ENCODE measurements at regions not wholly inside any gene's neighbourhood (a gene's known extent, or its start where the extent isn't known, plus 50 kb on each side); places are given as distances from the start of the nearest gene placed in this dataset.

- Histone ChIP-seq H3K4me2 (ENCODE audit: low read length, poor library complexity, severe bottlenecking) (no peak overlapping the region), H3K4me1 (ENCODE audit: control insufficient read depth, insufficient read depth, low read depth, low read length) (peaks cover 1% of the 10 kb centered on the region), H2BK5ac (ENCODE audit: low read depth, low read length, poor library complexity, severe bottlenecking) (no peak overlapping the region), H3K9ac (ENCODE audit: low read length) (peak overlapping the region; percentile 86), H2BK12ac (ENCODE audit: low read length in 2 of 2) (peak overlapping the region in 1 of 2 experiments; percentile 47), H3K27me3 (ENCODE audit: control insufficient read depth in 1 of 2, insufficient read depth in 1 of 2, low read length in 2 of 2) (no peaks in the 10 kb centered on the region), H3K9me3 (ENCODE audit: control insufficient read depth, low read length) (no peaks in the 10 kb centered on the region), H2AK5ac (ENCODE audit: low read length, severe bottlenecking) (no peak overlapping the region), H4K8ac (ENCODE audit: low read length) (no peak overlapping the region), H3K36me3 (ENCODE audit: control insufficient read depth in 1 of 2, insufficient read depth in 2 of 2, low read depth in 1 of 2, low read length in 2 of 2) (no peaks in the 10 kb centered on the region), H3K27ac (ENCODE audit: low read length, poor library complexity, severe bottlenecking) (no peak overlapping the region), H3K18ac (ENCODE audit: low read depth in 1 of 2, low read length in 2 of 2) (peak overlapping the region in 1 of 2 experiments; percentile 48), H2BK120ac (ENCODE audit: low read depth, low read length) (no peak overlapping the region), H3K4ac (ENCODE audit: low read depth in 1 of 2, low read length in 2 of 2) (no peak overlapping the region), H3K4me3 (ENCODE audit: insufficient read depth in 1 of 2, low read depth in 1 of 2, low read length in 2 of 2) (no peak overlapping the region), H4K91ac (ENCODE audit: low read length) (no peak overlapping the region), H2BK15ac (ENCODE audit: low read depth, poor library complexity, severe bottlenecking) (no peak overlapping the region), H3K23ac (ENCODE audit: low read length in 2 of 2) (no peak overlapping the region), H3K14ac (ENCODE audit: low read length in 2 of 2) (no peak overlapping the region), H3K79me1 (replicated peaks; ENCODE audit: low read length, poor library complexity, severe bottlenecking) (no peaks in the 10 kb centered on the region), H2AFZ (ENCODE audit: low read depth, low read length) (no peak overlapping the region)
- WGBS = 37% methylated on average over 4 of the region's 4 CpGs
- no peak for DNase-seq
These were observed 130.3 kb upstream of the RASSF8 start for GRCh38 chr12:25828188-25828587.

- Histone ChIP-seq H2AK5ac (ENCODE audit: low read length, severe bottlenecking) (no peak overlapping the region), H3K4me3 (ENCODE audit: insufficient read depth in 1 of 2, low read depth in 1 of 2, low read length in 2 of 2) (no peak overlapping the region), H4K8ac (ENCODE audit: low read length) (no peak overlapping the region), H3K14ac (ENCODE audit: low read length in 2 of 2) (no peak overlapping the region), H3K27ac (ENCODE audit: low read length, poor library complexity, severe bottlenecking) (no peak overlapping the region), H2BK12ac (ENCODE audit: low read length in 2 of 2) (no peak overlapping the region), H3K36me3 (ENCODE audit: control insufficient read depth in 1 of 2, insufficient read depth in 2 of 2, low read depth in 1 of 2, low read length in 2 of 2) (no peaks in the 10 kb centered on the region), H3K18ac (ENCODE audit: low read depth in 1 of 2, low read length in 2 of 2) (no peak overlapping the region), H3K9me3 (ENCODE audit: control insufficient read depth, low read length) (no peaks in the 10 kb centered on the region), H3K79me1 (replicated peaks; ENCODE audit: low read length, poor library complexity, severe bottlenecking) (no peaks in the 10 kb centered on the region), H3K4ac (ENCODE audit: low read depth in 1 of 2, low read length in 2 of 2) (no peak overlapping the region), H2BK120ac (ENCODE audit: low read depth, low read length) (no peak overlapping the region), H3K4me1 (ENCODE audit: control insufficient read depth, insufficient read depth, low read depth, low read length) (peaks cover 1% of the 10 kb centered on the region), H3K4me2 (ENCODE audit: low read length, poor library complexity, severe bottlenecking) (no peak overlapping the region), H3K9ac (ENCODE audit: low read length) (peak overlapping the region; percentile 92), H3K27me3 (ENCODE audit: control insufficient read depth in 1 of 2, insufficient read depth in 1 of 2, low read length in 2 of 2) (no peaks in the 10 kb centered on the region), H3K23ac (ENCODE audit: low read length in 2 of 2) (no peak overlapping the region), H2BK5ac (ENCODE audit: low read depth, low read length, poor library complexity, severe bottlenecking) (no peak overlapping the region), H4K91ac (ENCODE audit: low read length) (no peak overlapping the region), H2AFZ (ENCODE audit: low read depth, low read length) (no peak overlapping the region), H2BK15ac (ENCODE audit: low read depth, poor library complexity, severe bottlenecking) (no peak overlapping the region)
- peak; percentile 94 for DNase-seq
- WGBS = 14% methylated on average over 3 of the region's 3 CpGs
These were observed 129.3 kb upstream of the RASSF8 start for GRCh38 chr12:25829192-25829591.

GRCh38 chr12:25830456-25830855 is 128.0 kb upstream of the RASSF8 start:
- Histone ChIP-seq H3K23ac (ENCODE audit: low read length in 2 of 2) (no peak overlapping the region), H3K27ac (ENCODE audit: low read length, poor library complexity, severe bottlenecking) (no peak overlapping the region), H2BK12ac (ENCODE audit: low read length in 2 of 2) (no peak overlapping the region), H3K9me3 (ENCODE audit: control insufficient read depth, low read length) (no peaks in the 10 kb centered on the region), H3K4me1 (ENCODE audit: control insufficient read depth, insufficient read depth, low read depth, low read length) (peaks cover 1% of the 10 kb centered on the region), H3K14ac (ENCODE audit: low read length in 2 of 2) (no peak overlapping the region), H2BK120ac (ENCODE audit: low read depth, low read length) (no peak overlapping the region), H3K9ac (ENCODE audit: low read length) (peak overlapping the region; percentile 92), H3K79me1 (replicated peaks; ENCODE audit: low read length, poor library complexity, severe bottlenecking) (no peaks in the 10 kb centered on the region), H2AFZ (ENCODE audit: low read depth, low read length) (no peak overlapping the region), H2BK15ac (ENCODE audit: low read depth, poor library complexity, severe bottlenecking) (no peak overlapping the region), H3K36me3 (ENCODE audit: control insufficient read depth in 1 of 2, insufficient read depth in 2 of 2, low read depth in 1 of 2, low read length in 2 of 2) (no peaks in the 10 kb centered on the region), H4K91ac (ENCODE audit: low read length) (no peak overlapping the region), H3K27me3 (ENCODE audit: control insufficient read depth in 1 of 2, insufficient read depth in 1 of 2, low read length in 2 of 2) (no peaks in the 10 kb centered on the region), H2BK5ac (ENCODE audit: low read depth, low read length, poor library complexity, severe bottlenecking) (no peak overlapping the region), H3K4me3 (ENCODE audit: insufficient read depth in 1 of 2, low read depth in 1 of 2, low read length in 2 of 2) (peak overlapping the region in 1 of 2 experiments; percentile 42), H2AK5ac (ENCODE audit: low read length, severe bottlenecking) (no peak overlapping the region), H3K18ac (ENCODE audit: low read depth in 1 of 2, low read length in 2 of 2) (no peak overlapping the region), H3K4ac (ENCODE audit: low read depth in 1 of 2, low read length in 2 of 2) (no peak overlapping the region), H4K8ac (ENCODE audit: low read length) (no peak overlapping the region), H3K4me2 (ENCODE audit: low read length, poor library complexity, severe bottlenecking) (no peak overlapping the region)
- WGBS = 93% methylated on average over 6 of the region's 7 CpGs
- no peak for DNase-seq

GRCh38 chr12:25833657-25834056 is 124.8 kb upstream of the RASSF8 start:
- no peak overlapping the region for H3K14ac ChIP-seq (ENCODE audit: low read length in 2 of 2)
- H3K4me3 ChIP-seq (ENCODE audit: insufficient read depth in 1 of 2, low read depth in 1 of 2, low read length in 2 of 2) = no peak overlapping the region
- H2AFZ ChIP-seq (ENCODE audit: low read depth, low read length) = no peak overlapping the region
- 35% methylated on average over 2 of the region's 2 CpGs for WGBS
- H3K79me1 ChIP-seq (replicated peaks; ENCODE audit: low read length, poor library complexity, severe bottlenecking) = no peaks in the 10 kb centered on the region
- no peak overlapping the region for H3K4me2 ChIP-seq (ENCODE audit: low read length, poor library complexity, severe bottlenecking)
- no peak overlapping the region for H2BK12ac ChIP-seq (ENCODE audit: low read length in 2 of 2)
- H3K27ac ChIP-seq (ENCODE audit: low read length, poor library complexity, severe bottlenecking) = no peak overlapping the region
- no peak overlapping the region for H3K4ac ChIP-seq (ENCODE audit: low read depth in 1 of 2, low read length in 2 of 2)
- H3K36me3 ChIP-seq (ENCODE audit: control insufficient read depth in 1 of 2, insufficient read depth in 2 of 2, low read depth in 1 of 2, low read length in 2 of 2) = no peaks in the 10 kb centered on the region
- H3K9ac ChIP-seq (ENCODE audit: low read length) = no peak overlapping the region
- peaks cover 1% of the 10 kb centered on the region for H3K4me1 ChIP-seq (ENCODE audit: control insufficient read depth, insufficient read depth, low read depth, low read length)
- H3K27me3 ChIP-seq (ENCODE audit: control insufficient read depth in 1 of 2, insufficient read depth in 1 of 2, low read length in 2 of 2) = no peaks in the 10 kb centered on the region
- no peak overlapping the region for H2BK15ac ChIP-seq (ENCODE audit: low read depth, poor library complexity, severe bottlenecking)
- no peaks in the 10 kb centered on the region for H3K9me3 ChIP-seq (ENCODE audit: control insufficient read depth, low read length)
- H3K18ac ChIP-seq (ENCODE audit: low read depth in 1 of 2, low read length in 2 of 2) = no peak overlapping the region
- no peak overlapping the region for H2BK120ac ChIP-seq (ENCODE audit: low read depth, low read length)
- H3K23ac ChIP-seq (ENCODE audit: low read length in 2 of 2) = no peak overlapping the region
- no peak overlapping the region for H4K91ac ChIP-seq (ENCODE audit: low read length)
- no peak overlapping the region for H2BK5ac ChIP-seq (ENCODE audit: low read depth, low read length, poor library complexity, severe bottlenecking)
- DNase-seq = peak; percentile 45
- H2AK5ac ChIP-seq (ENCODE audit: low read length, severe bottlenecking) = no peak overlapping the region
- no peak overlapping the region for H4K8ac ChIP-seq (ENCODE audit: low read length)
